H54 (cell line): ENCODE measurements at regions not wholly inside any gene's neighbourhood (a gene's known extent, or its start where the extent isn't known, plus 50 kb on each side); places are given as distances from the start of the nearest gene placed in this dataset.

Experiments used
- DNase-seq: peaks from one replicate; pipeline ENCODE4 v3.0.0; 2011; ENCODE audit warnings: low spot score, mixed read lengths; ENCODE audit not compliant: insufficient read length
- FAIRE-seq: peaks from 3 replicates; lab custom pipeline; 2011; peaks lifted over from hg19 to GRCh38; lab: Jason Lieb, UNC
- POLR2A ChIP-seq: IDR thresholded peaks from 2 replicates; pipeline ENCODE4 v1.6.1; 2011; ENCODE audit warnings: low read depth, mild to moderate bottlenecking, low read length

DNA sequence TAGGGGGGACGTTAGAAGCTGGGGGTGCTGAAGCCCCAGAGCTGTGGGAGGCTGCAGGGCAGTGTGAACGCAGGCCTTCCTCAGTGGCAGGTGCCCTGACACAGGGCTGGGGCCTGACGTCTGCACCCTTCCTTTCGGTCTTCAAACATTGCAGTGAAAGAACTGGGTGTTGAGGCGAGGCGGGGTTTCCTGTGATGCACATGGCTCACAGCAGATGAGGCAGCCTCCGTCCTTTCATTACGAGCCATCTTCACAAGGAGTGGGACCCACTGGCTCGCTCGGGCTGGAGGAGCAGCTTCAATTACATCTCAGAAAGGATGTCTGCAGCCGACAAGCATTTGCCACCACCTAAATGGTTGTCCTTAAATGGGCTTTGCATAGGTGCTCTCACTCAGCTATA, 180.3 kb upstream of the SHH start:
- FAIRE-seq, result no peak
- no peak for TF ChIP-seq POLR2A
- DNase-seq, result no peak

DNA sequence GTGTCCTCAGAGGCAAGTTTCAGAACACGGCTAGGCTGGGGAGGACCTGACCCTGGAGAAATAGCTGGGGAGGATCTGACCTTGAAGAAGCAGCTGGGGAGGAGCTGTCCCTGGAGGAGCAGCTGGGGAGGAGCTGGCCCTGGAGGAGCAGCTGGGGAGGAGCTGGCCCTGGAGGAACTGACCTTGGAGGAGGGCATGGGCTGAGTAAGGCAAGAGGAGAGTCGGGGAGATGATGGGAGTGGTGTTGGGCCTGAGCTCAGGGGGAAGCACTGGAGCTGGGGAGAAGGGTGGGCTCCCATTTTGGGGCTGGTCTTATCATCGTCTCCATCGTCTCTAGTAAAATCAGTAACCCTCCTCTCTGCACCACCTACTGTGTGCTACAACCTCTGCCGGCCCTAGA, 179.8 kb upstream of the SHH start:
- no peak for DNase-seq
- no peak for TF ChIP-seq POLR2A
- FAIRE-seq, result no peak

DNA sequence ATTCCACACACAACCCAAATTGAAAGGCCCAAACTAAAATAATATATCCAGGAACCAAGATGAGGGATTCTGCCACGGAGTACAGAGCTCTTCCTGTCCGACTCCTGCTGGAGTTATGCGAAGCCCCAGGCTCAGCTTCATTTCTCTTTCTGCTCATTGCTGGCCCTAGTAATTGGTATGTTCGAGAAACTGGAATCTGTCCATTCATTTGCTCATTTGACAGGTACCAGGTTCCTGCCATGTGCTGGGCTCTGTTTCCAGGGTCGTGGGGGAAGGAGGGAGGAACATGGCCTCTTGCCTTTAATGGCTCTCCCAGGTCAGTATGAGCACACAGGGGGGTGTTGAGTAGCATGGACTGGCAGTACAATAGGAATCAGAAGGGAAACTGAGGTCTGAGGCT, 179.2 kb upstream of the SHH start:
- TF ChIP-seq POLR2A, result no peak
- DNase-seq (no peak), FAIRE-seq (no peak)

DNA sequence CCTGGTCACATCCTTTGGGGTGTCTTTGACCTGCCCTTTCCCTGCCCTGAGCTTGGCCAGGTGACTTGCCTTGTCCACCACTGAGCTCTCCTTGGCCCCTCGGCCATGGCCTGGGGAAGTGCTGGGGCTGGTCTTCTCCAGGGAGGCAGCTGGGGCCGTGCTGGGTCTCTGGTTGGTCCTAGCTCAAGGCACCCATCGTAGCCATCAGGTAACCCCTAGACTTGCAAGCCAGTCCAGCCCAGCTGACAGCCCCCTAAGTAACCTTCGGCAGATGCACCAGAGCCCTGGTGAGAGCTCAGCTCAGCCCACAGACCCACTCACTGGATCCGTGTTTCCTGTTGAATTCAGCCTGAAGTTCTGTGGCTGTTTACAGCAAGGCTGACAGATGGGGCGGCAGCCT, 176.2 kb upstream of the SHH start:
- FAIRE-seq (no peak), DNase-seq (no peak)
- no peak for TF ChIP-seq POLR2A

DNA sequence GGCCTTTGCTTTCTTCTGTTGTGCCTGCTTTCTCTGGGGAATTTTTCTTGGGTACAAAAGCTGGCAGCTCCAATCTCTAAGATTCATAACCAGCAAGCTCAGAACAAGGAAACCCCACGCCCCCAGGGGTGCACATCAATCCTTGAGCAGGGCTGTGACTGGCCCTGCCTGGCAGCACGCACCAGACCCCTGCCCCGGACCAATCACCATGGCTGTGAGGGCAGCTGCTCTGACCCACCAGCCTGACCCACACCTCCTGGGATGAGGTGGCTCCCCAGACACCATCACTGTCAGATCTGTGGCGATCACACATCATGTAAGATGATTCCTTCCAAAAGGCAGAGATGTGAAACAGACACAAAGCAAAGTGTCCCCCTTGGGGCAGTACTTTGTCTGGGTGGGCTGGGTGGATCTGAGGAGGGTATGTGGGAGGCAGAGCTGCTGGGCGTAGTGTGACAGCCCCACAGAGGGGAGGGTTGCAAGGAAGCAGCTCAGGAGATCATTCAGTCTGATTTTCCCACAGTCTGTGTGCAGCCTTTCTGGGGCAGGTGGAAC, 175.5 kb upstream of the SHH start:
- no peak for TF ChIP-seq POLR2A
- FAIRE-seq (no peak), DNase-seq (no peak)

DNA sequence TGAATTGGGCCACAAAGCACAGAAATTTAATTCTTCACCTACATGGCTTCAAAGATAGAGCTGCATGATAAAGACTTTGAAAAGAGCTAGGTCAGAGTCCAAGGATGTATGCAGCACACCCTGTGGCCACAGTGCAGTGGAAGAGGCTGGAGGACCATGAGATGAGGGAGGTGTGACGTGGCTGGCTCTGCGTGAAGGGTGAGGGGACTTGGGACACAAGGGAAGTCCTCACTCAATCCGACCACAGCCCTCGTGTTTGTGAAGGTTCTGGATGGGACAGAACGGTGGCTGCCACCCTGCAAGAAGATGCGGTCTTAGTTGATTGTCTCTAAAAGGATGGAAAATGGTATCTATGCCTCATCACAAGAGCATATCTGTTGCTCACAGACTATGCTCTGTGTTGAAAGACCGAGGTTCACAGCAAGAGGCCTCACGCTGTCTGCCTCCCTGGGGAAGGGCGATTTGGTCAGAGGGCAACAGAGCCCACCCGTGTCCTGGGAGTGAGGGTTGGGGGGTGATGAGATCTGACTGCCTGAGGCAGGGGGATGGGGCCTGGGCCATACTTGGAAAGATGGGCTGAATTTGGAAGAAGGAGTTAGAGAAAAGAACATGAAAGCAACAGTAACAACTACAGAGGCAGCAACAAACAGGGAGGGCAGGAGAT, 174.4 kb upstream of the SHH start:
- no peak for TF ChIP-seq POLR2A
- FAIRE-seq, result no peak
- DNase-seq, result no peak

DNA sequence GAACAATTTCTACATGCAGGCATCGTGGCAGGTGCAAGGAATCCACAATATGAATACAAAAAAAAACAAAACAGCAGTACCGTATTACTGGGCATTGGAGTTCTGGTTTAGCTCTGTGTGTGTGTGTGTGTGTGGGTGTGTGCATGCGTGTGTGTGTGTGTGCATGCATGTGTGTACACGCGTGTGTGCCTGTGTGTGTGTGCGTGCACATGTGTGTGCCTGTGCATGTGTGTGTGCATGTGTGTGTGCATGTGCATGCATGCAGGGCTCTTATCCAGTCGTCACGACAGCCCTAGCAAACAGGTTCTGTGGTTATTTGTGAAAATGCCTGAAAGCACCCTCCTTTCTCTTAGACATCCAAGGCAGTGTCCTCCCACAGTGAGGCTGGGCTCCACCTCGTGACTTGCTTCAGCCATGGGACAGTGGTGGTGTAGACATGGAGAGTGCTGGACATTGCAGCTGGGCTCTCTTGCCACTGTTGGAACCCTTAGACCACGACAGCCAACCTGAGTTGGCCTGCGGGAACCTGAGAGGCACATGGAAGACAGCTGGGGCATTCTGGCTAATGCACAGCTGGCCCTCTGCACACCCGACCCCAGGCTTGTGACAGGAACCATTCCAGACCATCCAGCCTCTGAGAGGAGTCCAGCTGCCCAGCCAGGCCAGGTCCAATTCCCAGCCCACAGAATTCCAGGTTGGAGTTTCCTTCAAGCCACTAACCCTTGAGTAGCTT, 173.4 kb upstream of the SHH start:
- no peak for DNase-seq

DNA sequence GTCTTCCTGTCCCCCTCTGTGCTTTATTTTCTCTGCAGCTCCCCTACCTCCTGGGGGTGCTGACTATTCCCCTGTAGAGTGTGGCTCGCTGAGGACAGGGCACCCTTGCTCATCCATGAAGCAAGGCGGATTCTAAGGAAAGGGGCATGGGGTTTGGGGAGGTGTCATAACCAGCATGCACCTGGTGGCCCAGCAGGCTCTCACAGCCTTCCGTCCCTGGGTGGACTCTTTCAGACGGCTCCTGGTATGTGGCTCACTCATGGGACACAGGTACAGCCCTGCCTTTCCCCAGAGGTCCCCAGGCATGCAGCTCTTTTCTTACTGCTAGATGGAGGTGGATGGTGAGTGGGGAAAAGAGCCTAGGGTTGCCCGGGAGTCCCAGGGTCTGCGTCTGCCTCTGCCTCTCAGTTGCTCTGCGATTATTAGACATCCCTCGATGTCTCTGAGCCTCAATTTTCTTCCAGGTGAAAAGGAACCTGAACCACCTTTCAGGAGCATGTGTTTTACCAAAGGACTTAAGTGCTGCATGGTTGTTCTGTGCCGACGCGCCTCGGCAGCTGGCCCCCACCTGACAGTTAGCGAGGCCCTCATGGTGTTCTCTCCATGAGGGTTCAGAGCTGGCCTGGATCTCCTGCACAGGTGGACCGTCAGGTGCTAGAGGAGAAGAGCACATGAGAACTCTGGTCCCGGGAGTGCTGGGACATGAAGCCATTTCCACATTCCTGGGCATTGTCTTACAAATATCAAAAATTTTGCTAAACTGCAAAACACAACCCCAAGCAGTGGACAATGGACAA, 172.5 kb upstream of the SHH start:
- no peak for FAIRE-seq

More for the DNA sequence above, 173.4 kb upstream of the SHH start:
- no peak for FAIRE-seq
- TF ChIP-seq POLR2A, result no peak

DNA sequence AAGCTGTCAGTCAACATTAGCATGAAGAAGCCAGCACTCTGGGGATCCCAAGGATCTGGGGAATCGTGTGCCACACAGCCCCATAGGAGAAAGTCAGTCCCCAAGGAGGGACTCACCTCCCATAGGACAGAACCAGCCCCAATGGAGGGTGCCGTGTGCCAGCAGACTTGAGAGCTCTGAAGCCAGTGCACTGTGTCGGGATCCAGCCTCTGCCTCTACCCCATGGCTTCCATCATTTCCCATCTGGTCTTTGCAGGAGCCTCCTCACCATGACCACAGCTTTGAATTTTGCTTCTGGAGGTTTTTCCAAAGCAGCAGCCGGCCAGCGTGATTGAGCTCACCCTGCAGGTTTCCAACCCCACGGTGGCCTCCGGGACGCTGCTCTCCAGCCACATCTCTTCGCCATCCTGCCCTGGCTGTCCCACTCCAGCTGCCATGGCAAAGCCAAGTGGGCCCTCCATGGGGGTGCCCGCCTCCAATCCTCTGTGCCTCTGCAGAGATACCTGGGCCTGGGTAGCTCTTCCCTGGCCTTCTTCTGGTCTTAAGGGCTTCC, 171.8 kb upstream of the SHH start:
- TF ChIP-seq POLR2A, result no peak
- FAIRE-seq, result no peak
- no peak for DNase-seq

More for the DNA sequence above, 172.5 kb upstream of the SHH start:
- DNase-seq, result no peak
- TF ChIP-seq POLR2A, result no peak

DNA sequence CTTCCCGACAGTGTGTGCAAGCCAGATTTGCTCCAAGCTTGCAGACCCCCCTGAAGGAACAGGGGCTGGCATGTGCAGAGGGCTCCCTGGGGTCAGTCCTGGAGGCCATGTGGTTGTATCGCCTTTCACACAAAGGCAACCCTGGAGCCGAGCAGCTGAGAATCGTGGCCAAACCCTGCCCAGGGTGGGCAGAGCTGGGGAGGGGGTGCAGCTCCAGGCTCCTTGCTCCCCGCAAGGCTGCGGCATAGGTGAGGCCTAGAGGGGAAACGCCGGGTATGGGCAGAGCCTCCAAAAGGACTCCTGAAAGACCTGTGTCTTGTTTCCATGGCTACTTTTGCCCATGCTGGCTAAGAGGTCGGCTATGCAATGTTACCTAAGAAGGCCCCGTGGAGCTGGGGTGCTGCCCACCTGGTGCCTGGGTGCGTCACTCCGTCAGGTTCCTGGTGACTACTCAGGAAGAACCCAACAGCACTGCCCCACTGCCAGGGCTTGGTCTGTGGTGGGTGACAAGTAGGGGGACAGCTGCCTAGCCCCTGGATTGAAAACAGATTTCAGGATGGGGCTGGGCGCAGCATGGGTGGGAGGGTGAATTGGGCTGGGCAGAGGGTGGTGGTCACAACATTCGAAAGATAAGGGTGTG, 171.0 kb upstream of the SHH start:
- FAIRE-seq (no peak), DNase-seq (no peak)
- no peak for TF ChIP-seq POLR2A

DNA sequence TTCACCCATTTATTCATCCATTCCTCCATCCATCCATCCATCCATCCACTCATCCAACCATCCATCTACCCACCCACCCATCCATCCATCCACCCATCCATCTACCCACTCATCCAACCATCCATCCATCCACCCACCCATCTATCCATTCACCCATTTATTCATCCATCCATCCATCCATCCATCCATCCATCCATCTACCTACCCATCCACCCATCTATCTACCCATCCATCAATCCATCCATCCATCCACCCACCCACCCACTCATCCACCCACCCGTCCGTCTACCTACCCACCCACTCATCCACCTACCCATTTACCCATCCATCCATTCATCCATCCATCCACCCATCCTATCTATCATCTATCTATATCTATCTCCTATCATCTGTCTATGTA, 169.4 kb upstream of the SHH start:
- no peak for FAIRE-seq

DNA sequence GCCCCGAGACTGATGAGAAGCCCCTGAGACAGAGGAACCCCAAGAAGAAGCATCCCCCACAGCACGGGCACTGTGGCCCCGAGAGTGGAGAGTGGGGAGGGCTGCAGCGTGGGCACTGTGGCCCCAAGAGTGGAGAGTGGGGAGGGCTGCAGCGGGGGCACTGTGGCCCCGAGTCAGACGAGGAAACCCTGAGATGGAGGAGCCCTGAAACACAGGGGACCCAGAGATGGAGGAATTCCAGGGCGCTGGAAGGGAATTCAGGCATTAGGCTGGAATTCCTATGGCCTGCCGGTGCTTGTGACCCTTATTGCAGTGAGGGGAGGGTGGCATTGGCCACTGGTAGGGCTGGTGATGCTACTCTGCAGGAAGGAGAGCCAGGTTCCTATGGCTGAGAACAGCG, 168.6 kb upstream of the SHH start:
- no peak for TF ChIP-seq POLR2A
- DNase-seq (no peak), FAIRE-seq (no peak)

More for the DNA sequence above, 169.4 kb upstream of the SHH start:
- no peak for DNase-seq
- no peak for TF ChIP-seq POLR2A

DNA sequence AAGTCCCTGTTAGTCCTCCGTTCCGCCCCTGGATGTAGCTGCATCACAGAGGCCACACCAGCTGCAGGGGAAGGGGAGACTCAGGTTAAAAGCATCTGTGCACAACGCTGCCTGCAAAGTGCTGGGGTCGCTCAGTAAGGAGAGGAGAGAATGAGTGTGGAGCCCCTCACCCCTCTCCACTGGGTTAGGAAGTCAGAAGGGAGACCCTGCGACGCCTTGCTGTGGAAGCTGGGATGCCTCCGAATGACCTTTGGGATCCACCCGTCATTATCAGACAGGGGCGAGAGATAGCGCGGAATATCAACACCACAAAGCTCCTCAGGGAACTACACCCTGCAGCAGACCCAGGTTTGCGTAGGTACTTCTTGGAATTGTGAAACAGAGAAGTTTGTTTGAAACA, 167.7 kb upstream of the SHH start:
- no peak for FAIRE-seq
- TF ChIP-seq POLR2A, result no peak
- no peak for DNase-seq
